Activated CD4-positive, alpha-beta T cell treated with anti-CD3 and anti-CD28 coated beads, Interleukin-2, amount 10 ng/mL, durations not matched to agents 24 days and 14 days (primary cell): ENCODE measurements at regions not wholly inside any gene's neighbourhood (a gene's known extent, or its start where the extent isn't known, plus 50 kb on each side); places are given as distances from the start of the nearest gene placed in this dataset.
"Not testable (repeated sequence)": the region's sequence is repeated elsewhere in the genome, so short reads cannot be mapped to it uniquely, and the experiment has no call there.

ENCODE experiments used
- DNase-seq: peaks from one replicate; pipeline ENCODE4 v3.0.0; 2022
- H3K27ac Mint-ChIP-seq: one replicate; pipeline ENCODE4 v1.8.0; 2022; ENCODE audit warnings: mild to moderate bottlenecking, mixed read lengths
- H3K27me3 Mint-ChIP-seq: one replicate; pipeline ENCODE4 v1.8.0; 2022; ENCODE audit warnings: mixed read lengths
- H3K36me3 Mint-ChIP-seq: one replicate; pipeline ENCODE4 v1.8.0; 2022; ENCODE audit warnings: low read depth, mild to moderate bottlenecking, mixed read lengths
- H3K4me1 Mint-ChIP-seq: one replicate; pipeline ENCODE4 v1.8.0; 2021; ENCODE audit warnings: mixed read lengths
- H3K4me3 Mint-ChIP-seq: one replicate; pipeline ENCODE4 v1.8.0; 2022; ENCODE audit warnings: mild to moderate bottlenecking, moderate library complexity, mixed read lengths
- H3K9me3 Mint-ChIP-seq: one replicate; pipeline ENCODE4 v1.8.0; 2021; ENCODE audit warnings: mixed read lengths
- intact Hi-C: fragments of 100-400 bp; cut with micrococcal nuclease; formaldehyde crosslinking; loops from one replicate; pipeline ENCODE4 v1.15.1; 2023

- H3K27ac Mint-ChIP-seq, result no peak overlapping the region
- no peak for DNase-seq
- H3K4me1 Mint-ChIP-seq, result no peaks in the 10 kb centered on the region
- H3K9me3 Mint-ChIP-seq, result no peaks in the 10 kb centered on the region
- H3K36me3 Mint-ChIP-seq, result no peaks in the 10 kb centered on the region
- H3K4me3 Mint-ChIP-seq, result no peak overlapping the region
- intact Hi-C loops, result no loop called here
- H3K27me3 Mint-ChIP-seq, result no peaks in the 10 kb centered on the region
Observed at GRCh38 chr11:82507288-82507687, 226.4 kb downstream of the FAM181B start.

GRCh38 chr11:82505379-82505778 lies 228.3 kb downstream of the FAM181B start:
- Mint-ChIP-seq H3K27ac (no peak overlapping the region), H3K4me3 (no peak overlapping the region), H3K9me3 (no peaks in the 10 kb centered on the region), H3K4me1 (no peaks in the 10 kb centered on the region), H3K27me3 (no peaks in the 10 kb centered on the region), H3K36me3 (no peaks in the 10 kb centered on the region)
- DNase-seq, result no peak
- intact Hi-C loops, result no loop called here

- H3K9me3 Mint-ChIP-seq, H3K27ac Mint-ChIP-seq, H3K4me1 Mint-ChIP-seq, H3K36me3 Mint-ChIP-seq, H3K4me3 Mint-ChIP-seq, intact Hi-C loops, DNase-seq, H3K27me3 Mint-ChIP-seq: not testable (repeated sequence)
Observed at GRCh38 chr11:82501174-82501573, 232.5 kb downstream of the FAM181B start.

GRCh38 chr11:82494988-82495432 lies 238.7 kb downstream of the FAM181B start:
- no peaks in the 10 kb centered on the region for H3K9me3 Mint-ChIP-seq
- DNase-seq, result no peak
- H3K27ac Mint-ChIP-seq, result no peak overlapping the region
- no peaks in the 10 kb centered on the region for H3K4me1 Mint-ChIP-seq
- no peak overlapping the region for H3K4me3 Mint-ChIP-seq
- intact Hi-C loops, result no loop called here
- no peaks in the 10 kb centered on the region for H3K27me3 Mint-ChIP-seq
- H3K36me3 Mint-ChIP-seq, result no peaks in the 10 kb centered on the region

GRCh38 chr11:82474876-82475275 lies 258.8 kb downstream of the FAM181B start:
- Mint-ChIP-seq H3K27ac (no peak overlapping the region), H3K9me3 (no peaks in the 10 kb centered on the region), H3K4me3 (no peak overlapping the region), H3K36me3 (no peaks in the 10 kb centered on the region), H3K27me3 (no peaks in the 10 kb centered on the region), H3K4me1 (no peaks in the 10 kb centered on the region)
- DNase-seq, result no peak
- intact Hi-C loops, result no loop called here

GRCh38 chr11:82465481-82465880 lies 268.2 kb downstream of the FAM181B start:
- no peaks in the 10 kb centered on the region for H3K36me3 Mint-ChIP-seq
- intact Hi-C loops, result no loop called here
- H3K4me1 Mint-ChIP-seq, result no peaks in the 10 kb centered on the region
- no peak overlapping the region for H3K27ac Mint-ChIP-seq
- no peaks in the 10 kb centered on the region for H3K27me3 Mint-ChIP-seq
- DNase-seq, result no peak
- H3K9me3 Mint-ChIP-seq, result no peaks in the 10 kb centered on the region
- no peak overlapping the region for H3K4me3 Mint-ChIP-seq

GRCh38 chr11:82462608-82463242 lies 270.9 kb downstream of the FAM181B start:
- intact Hi-C loops, result no loop called here
- H3K27me3 Mint-ChIP-seq, result no peaks in the 10 kb centered on the region
- no peaks in the 10 kb centered on the region for H3K4me1 Mint-ChIP-seq
- H3K9me3 Mint-ChIP-seq, result no peaks in the 10 kb centered on the region
- DNase-seq, result no peak
- no peak overlapping the region for H3K27ac Mint-ChIP-seq
- H3K4me3 Mint-ChIP-seq, result no peak overlapping the region
- H3K36me3 Mint-ChIP-seq, result no peaks in the 10 kb centered on the region

GRCh38 chr11:82458761-82459160 lies 274.9 kb downstream of the FAM181B start:
- no peaks in the 10 kb centered on the region for H3K4me1 Mint-ChIP-seq

GRCh38 chr11:82458147-82458546 lies 275.5 kb downstream of the FAM181B start:
- no peak overlapping the region for H3K27ac Mint-ChIP-seq
- intact Hi-C loops, result no loop called here

More at GRCh38 chr11:82458761-82459160, 274.9 kb downstream of the FAM181B start:
- H3K36me3 Mint-ChIP-seq, result no peaks in the 10 kb centered on the region
- intact Hi-C loops, result no loop called here
- no peak overlapping the region for H3K27ac Mint-ChIP-seq
- H3K9me3 Mint-ChIP-seq, result no peaks in the 10 kb centered on the region
- no peak for DNase-seq
- no peaks in the 10 kb centered on the region for H3K27me3 Mint-ChIP-seq
- no peak overlapping the region for H3K4me3 Mint-ChIP-seq

GRCh38 chr11:82450996-82451395 lies 282.7 kb downstream of the FAM181B start:
- DNase-seq, result no peak
- no peaks in the 10 kb centered on the region for H3K4me1 Mint-ChIP-seq
- H3K36me3 Mint-ChIP-seq, result no peaks in the 10 kb centered on the region
- intact Hi-C loops, result no loop called here
- H3K4me3 Mint-ChIP-seq, result no peak overlapping the region
- H3K27me3 Mint-ChIP-seq, result no peaks in the 10 kb centered on the region
- H3K27ac Mint-ChIP-seq, result no peak overlapping the region
- no peaks in the 10 kb centered on the region for H3K9me3 Mint-ChIP-seq

More at GRCh38 chr11:82458147-82458546, 275.5 kb downstream of the FAM181B start:
- Mint-ChIP-seq H3K4me3 (no peak overlapping the region), H3K27me3 (no peaks in the 10 kb centered on the region), H3K4me1 (no peaks in the 10 kb centered on the region), H3K36me3 (no peaks in the 10 kb centered on the region), H3K9me3 (no peaks in the 10 kb centered on the region)
- no peak for DNase-seq

GRCh38 chr11:82406611-82407010 lies 327.1 kb downstream of the FAM181B start:
- Mint-ChIP-seq H3K9me3 (peaks cover 6% of the 10 kb centered on the region), H3K27me3 (no peaks in the 10 kb centered on the region), H3K4me1 (no peaks in the 10 kb centered on the region), H3K4me3 (no peak overlapping the region), H3K36me3 (no peaks in the 10 kb centered on the region), H3K27ac (no peak overlapping the region)
- DNase-seq, result no peak
- intact Hi-C loops, result no loop called here

- peaks cover 6% of the 10 kb centered on the region for H3K9me3 Mint-ChIP-seq
- no peaks in the 10 kb centered on the region for H3K27me3 Mint-ChIP-seq
- no peak overlapping the region for H3K4me3 Mint-ChIP-seq
- no peak for DNase-seq
- H3K4me1 Mint-ChIP-seq, result no peaks in the 10 kb centered on the region
- H3K27ac Mint-ChIP-seq, result no peak overlapping the region
- intact Hi-C loops, result no loop called here
- H3K36me3 Mint-ChIP-seq, result no peaks in the 10 kb centered on the region
Observed at GRCh38 chr11:82405421-82405820, 328.2 kb downstream of the FAM181B start.

GRCh38 chr11:82404981-82405380 lies 328.7 kb downstream of the FAM181B start:
- Mint-ChIP-seq H3K27me3 (no peaks in the 10 kb centered on the region), H3K36me3 (no peaks in the 10 kb centered on the region), H3K27ac (no peak overlapping the region), H3K4me3 (no peak overlapping the region), H3K4me1 (no peaks in the 10 kb centered on the region), H3K9me3 (peaks cover 6% of the 10 kb centered on the region)
- intact Hi-C loops, result no loop called here
- no peak for DNase-seq

GRCh38 chr11:82403640-82404305 lies 329.9 kb downstream of the FAM181B start:
- intact Hi-C loops, result no loop called here
- Mint-ChIP-seq H3K27ac (no peak overlapping the region), H3K36me3 (no peaks in the 10 kb centered on the region), H3K4me3 (no peak overlapping the region), H3K27me3 (no peaks in the 10 kb centered on the region), H3K4me1 (no peaks in the 10 kb centered on the region), H3K9me3 (peaks cover 6% of the 10 kb centered on the region)
- DNase-seq, result no peak
